Parathyroid adenoma (tissue), 2 donors: ENCODE measurements at regions not wholly inside any gene's neighbourhood (a gene's known extent, or its start where the extent isn't known, plus 50 kb on each side); places are given as distances from the start of the nearest gene placed in this dataset.

Source experiments
- H2AFZ ChIP-seq: fragments of 300-600 bp; sonication (generic); one replicate; pipeline ENCODE4 v1.7.0; 2017; ENCODE audit warnings: antibody characterized with exemption, mild to moderate bottlenecking
- H3K27ac ChIP-seq: fragments of 300-600 bp; sonication (generic); one replicate; pipeline ENCODE4 v1.7.0; 2017
- H3K27me3 ChIP-seq: fragments of 300-600 bp; sonication (generic); one replicate; pipeline ENCODE4 v1.7.0; 2017; ENCODE audit warnings: low read length; ENCODE audit not compliant: control insufficient read depth, insufficient read depth
- H3K36me3 ChIP-seq: fragments of 300-600 bp; sonication (generic); one replicate; pipeline ENCODE4 v1.7.0; 2017; ENCODE audit warnings: low read length; ENCODE audit not compliant: control insufficient read depth, insufficient read depth
- H3K4me1 ChIP-seq: fragments of 300-600 bp; sonication (generic); one replicate; pipeline ENCODE4 v1.7.0; 2017; ENCODE audit warnings: control low read depth
- H3K4me2 ChIP-seq: fragments of 300-600 bp; sonication (generic); one replicate; pipeline ENCODE4 v1.7.0; 2017; ENCODE audit warnings: low read length
- H3K4me3 ChIP-seq: fragments of 300-600 bp; sonication (generic); one replicate; pipeline ENCODE4 v1.7.0; 2017; ENCODE audit warnings: low read depth, low read length
- H3K79me2 ChIP-seq: fragments of 300-600 bp; sonication (generic); one replicate; pipeline ENCODE4 v1.7.0; 2017; ENCODE audit warnings: control low read depth
- H3K9ac ChIP-seq: fragments of 300-600 bp; sonication (generic); one replicate; pipeline ENCODE4 v1.7.0; 2017; ENCODE audit warnings: mild to moderate bottlenecking
- H3K9me3 ChIP-seq: fragments of 300-600 bp; sonication (generic); one replicate; pipeline ENCODE4 v1.7.0; 2017; ENCODE audit warnings: low read length; ENCODE audit not compliant: control insufficient read depth
- TF ChIP-seq, protein P1 (sequence below): fragments of 300-600 bp; sonication (generic); IDR thresholded peaks from one replicate; pipeline ENCODE4 v1.7.0; 2017; ENCODE audit warnings: antibody characterized with exemption, mild to moderate bottlenecking
- donor health status: primary hyperparathyroidism.

DNA sequence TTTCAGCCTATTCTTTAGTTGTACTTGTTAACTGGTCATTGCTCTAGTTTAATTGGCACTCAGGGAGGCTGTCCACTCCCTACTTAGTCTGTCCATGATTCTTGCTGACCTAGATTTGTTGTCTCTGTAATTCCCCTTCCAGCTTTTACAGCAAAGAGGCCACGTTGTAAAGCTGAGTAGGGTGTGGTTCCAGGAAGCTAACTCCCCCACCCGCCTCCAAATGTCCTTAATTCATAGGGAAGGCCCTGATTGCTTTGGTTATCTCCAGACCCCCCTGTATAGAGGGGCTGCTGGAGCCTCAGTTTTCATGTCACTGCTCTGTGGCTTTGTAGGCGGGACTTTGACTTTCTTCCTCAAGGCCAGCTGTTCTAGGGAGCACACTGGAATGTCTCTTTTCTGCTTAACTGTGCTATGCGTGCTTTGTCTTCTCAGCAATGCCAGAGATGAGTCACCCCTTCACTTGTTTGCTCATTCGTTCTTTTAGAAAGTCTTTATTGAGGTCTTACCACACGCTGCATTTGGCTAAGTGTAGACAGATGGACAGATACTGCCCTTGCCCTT, 175.1 kb upstream of the JAG1 start:
- no peaks in the 10 kb centered on the region for H3K79me2 ChIP-seq

DNA sequence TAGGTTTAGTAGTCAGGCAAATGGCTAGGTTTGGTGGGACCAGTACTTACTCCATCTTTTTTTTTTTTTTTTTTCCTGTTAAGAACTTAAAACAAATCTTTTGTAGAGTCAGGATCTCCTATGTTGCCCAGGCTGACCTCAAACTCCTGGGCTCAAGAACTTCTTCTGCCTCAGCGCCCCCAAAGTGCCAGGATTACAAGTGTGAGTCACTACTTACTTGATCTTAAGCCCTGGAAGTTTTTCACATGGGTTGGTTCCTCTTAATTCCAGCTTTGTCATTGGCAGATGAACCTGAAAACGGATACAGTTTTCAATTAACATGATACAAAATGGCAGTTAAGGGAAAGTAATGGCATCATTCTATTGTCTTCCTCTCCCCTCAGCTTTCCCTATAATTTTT, 179.4 kb upstream of the JAG1 start:
- Histone ChIP-seq H3K27me3 (no peaks in the 10 kb centered on the region), H3K27ac (no peak overlapping the region), H3K9ac (no peak overlapping the region), H3K79me2 (no peaks in the 10 kb centered on the region), H3K9me3 (no peaks in the 10 kb centered on the region), H3K36me3 (no peaks in the 10 kb centered on the region), H3K4me1 (no peaks in the 10 kb centered on the region), H2AFZ (no peak overlapping the region), H3K4me3 (no peak overlapping the region), H3K4me2 (no peak overlapping the region)
- TF ChIP-seq, protein P1, sequence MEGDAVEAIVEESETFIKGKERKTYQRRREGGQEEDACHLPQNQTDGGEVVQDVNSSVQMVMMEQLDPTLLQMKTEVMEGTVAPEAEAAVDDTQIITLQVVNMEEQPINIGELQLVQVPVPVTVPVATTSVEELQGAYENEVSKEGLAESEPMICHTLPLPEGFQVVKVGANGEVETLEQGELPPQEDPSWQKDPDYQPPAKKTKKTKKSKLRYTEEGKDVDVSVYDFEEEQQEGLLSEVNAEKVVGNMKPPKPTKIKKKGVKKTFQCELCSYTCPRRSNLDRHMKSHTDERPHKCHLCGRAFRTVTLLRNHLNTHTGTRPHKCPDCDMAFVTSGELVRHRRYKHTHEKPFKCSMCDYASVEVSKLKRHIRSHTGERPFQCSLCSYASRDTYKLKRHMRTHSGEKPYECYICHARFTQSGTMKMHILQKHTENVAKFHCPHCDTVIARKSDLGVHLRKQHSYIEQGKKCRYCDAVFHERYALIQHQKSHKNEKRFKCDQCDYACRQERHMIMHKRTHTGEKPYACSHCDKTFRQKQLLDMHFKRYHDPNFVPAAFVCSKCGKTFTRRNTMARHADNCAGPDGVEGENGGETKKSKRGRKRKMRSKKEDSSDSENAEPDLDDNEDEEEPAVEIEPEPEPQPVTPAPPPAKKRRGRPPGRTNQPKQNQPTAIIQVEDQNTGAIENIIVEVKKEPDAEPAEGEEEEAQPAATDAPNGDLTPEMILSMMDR, result no peak

More for the DNA sequence above, 175.1 kb upstream of the JAG1 start:
- H3K4me1 ChIP-seq, result no peaks in the 10 kb centered on the region
- H3K27ac ChIP-seq, result no peak overlapping the region
- H3K36me3 ChIP-seq, result no peaks in the 10 kb centered on the region
- no peaks in the 10 kb centered on the region for H3K9me3 ChIP-seq
- TF ChIP-seq, protein P1, result no peak
- no peak overlapping the region for H3K4me3 ChIP-seq
- no peak overlapping the region for H2AFZ ChIP-seq
- H3K27me3 ChIP-seq, result no peaks in the 10 kb centered on the region
- H3K4me2 ChIP-seq, result no peak overlapping the region
- H3K9ac ChIP-seq, result no peak overlapping the region

DNA sequence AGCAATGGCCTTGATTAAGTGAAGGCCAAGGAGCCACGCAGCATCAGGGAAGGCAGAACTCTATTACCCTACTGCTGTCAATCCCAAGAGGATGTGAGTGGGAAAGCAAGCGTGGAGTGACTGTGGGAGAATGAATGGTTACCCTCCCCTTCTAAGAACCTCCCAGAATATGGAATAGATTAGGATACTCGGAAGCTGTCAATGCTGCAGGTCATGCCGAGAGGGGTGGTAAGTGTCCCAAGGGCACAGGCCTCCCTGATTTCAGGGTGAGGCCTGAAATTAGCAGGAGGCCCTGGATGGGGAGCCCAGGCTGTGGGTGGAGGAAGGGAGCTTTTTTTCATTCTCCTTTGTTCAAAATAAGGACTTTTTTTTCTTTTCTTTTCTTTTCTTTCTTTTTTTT, 179.9 kb upstream of the JAG1 start:
- H3K9me3 ChIP-seq, result no peaks in the 10 kb centered on the region
- TF ChIP-seq, protein P1, result no peak
- no peaks in the 10 kb centered on the region for H3K79me2 ChIP-seq

DNA sequence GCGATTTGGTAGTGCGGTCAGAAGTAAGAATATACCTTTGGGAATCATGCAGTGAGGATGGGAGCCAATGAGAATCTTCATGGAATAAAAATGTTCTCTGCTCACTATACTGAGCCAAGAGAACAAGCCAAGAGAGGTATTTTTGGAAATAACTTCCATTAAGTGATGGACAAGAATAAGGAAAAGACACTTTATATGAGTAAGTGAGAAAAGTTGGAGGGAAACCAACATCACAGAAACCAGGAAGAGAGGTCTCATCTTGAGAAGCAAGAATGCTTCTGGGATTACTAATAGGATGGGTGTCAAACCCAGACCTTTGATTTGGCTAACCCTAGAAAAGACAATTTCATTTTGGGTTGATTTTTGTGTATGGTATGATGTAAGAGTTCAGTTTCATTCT, 181.2 kb upstream of the JAG1 start:
- Histone ChIP-seq H2AFZ (no peak overlapping the region), H3K4me2 (no peak overlapping the region), H3K4me1 (no peaks in the 10 kb centered on the region), H3K9ac (no peak overlapping the region), H3K27ac (no peak overlapping the region), H3K4me3 (no peak overlapping the region), H3K36me3 (no peaks in the 10 kb centered on the region), H3K27me3 (no peaks in the 10 kb centered on the region), H3K79me2 (no peaks in the 10 kb centered on the region), H3K9me3 (no peaks in the 10 kb centered on the region)
- TF ChIP-seq, protein P1, result no peak

More for the DNA sequence above, 179.9 kb upstream of the JAG1 start:
- no peaks in the 10 kb centered on the region for H3K27me3 ChIP-seq
- H3K9ac ChIP-seq, result no peak overlapping the region
- H3K4me1 ChIP-seq, result no peaks in the 10 kb centered on the region
- no peaks in the 10 kb centered on the region for H3K36me3 ChIP-seq
- no peak overlapping the region for H3K27ac ChIP-seq
- H3K4me3 ChIP-seq, result no peak overlapping the region
- H2AFZ ChIP-seq, result no peak overlapping the region
- H3K4me2 ChIP-seq, result no peak overlapping the region

DNA sequence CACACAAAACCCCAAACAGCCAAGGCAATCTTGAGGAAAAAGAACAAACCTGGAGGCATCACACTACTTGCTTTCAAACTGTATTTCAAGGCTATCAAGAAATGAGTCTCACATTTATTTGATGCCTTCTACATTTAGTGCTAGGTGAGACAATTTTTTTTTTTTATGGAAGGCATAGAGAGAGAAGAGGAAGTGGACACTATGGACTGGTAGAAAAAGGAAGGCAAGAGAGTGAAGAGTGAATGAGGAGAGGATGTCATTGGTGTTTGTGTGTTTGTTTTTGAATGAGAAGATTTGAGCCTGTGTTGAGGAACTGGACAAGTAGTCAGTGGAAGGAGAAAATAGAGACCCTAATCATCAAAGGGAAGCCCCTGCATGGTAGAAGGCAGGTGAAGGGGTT, 182.0 kb upstream of the JAG1 start:
- no peak overlapping the region for H3K9ac ChIP-seq
- TF ChIP-seq, protein P1, result no peak
- no peak overlapping the region for H2AFZ ChIP-seq
- H3K4me1 ChIP-seq, result no peaks in the 10 kb centered on the region
- no peaks in the 10 kb centered on the region for H3K27me3 ChIP-seq
- no peaks in the 10 kb centered on the region for H3K36me3 ChIP-seq
- H3K4me2 ChIP-seq, result no peak overlapping the region
- no peaks in the 10 kb centered on the region for H3K9me3 ChIP-seq
- no peak overlapping the region for H3K4me3 ChIP-seq
- H3K27ac ChIP-seq, result no peak overlapping the region
- no peaks in the 10 kb centered on the region for H3K79me2 ChIP-seq
